ENCODE measurements at regions not wholly inside any gene's neighbourhood (a gene's known extent, or its start where the extent isn't known, plus 50 kb on each side); places are given as distances from the start of the nearest gene placed in this dataset.

DNA sequence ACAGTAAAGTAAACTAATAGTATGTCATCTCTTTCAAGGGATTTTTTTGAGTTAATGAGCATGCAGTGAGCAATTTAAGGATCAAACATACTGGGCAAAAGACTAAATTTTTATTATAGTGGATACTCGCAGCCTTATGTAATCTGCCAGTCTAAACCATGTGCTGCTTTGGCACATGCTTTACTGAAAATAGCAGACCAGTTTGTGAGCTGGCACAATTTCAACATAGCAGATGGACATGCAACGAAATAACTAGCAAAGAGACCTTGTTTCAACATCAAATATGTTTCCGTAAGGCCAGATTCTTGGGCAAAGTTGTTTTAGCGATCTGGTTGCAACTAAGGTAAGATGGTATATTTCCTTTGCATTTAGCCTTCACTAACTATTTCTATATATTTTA lies 807.3 kb downstream of the NR4A2 start:
- DNase-seq (no peak), ATAC-seq (no peak)
- H3K36me3 ChIP-seq = no peaks in the 10 kb centered on the region
- TF ChIP-seq, protein P1, sequence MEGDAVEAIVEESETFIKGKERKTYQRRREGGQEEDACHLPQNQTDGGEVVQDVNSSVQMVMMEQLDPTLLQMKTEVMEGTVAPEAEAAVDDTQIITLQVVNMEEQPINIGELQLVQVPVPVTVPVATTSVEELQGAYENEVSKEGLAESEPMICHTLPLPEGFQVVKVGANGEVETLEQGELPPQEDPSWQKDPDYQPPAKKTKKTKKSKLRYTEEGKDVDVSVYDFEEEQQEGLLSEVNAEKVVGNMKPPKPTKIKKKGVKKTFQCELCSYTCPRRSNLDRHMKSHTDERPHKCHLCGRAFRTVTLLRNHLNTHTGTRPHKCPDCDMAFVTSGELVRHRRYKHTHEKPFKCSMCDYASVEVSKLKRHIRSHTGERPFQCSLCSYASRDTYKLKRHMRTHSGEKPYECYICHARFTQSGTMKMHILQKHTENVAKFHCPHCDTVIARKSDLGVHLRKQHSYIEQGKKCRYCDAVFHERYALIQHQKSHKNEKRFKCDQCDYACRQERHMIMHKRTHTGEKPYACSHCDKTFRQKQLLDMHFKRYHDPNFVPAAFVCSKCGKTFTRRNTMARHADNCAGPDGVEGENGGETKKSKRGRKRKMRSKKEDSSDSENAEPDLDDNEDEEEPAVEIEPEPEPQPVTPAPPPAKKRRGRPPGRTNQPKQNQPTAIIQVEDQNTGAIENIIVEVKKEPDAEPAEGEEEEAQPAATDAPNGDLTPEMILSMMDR (IDR thresholded peaks at IDR 0.05) = no peak
- no peaks in the 10 kb centered on the region for H3K27me3 ChIP-seq
- no peak overlapping the region for H3K27ac ChIP-seq
- H3K9me3 ChIP-seq = no peaks in the 10 kb centered on the region
- H3K4me1 ChIP-seq = no peaks in the 10 kb centered on the region
- intact Hi-C loops (cut with DNase I) = no loop called here
- no peak overlapping the region for H3K4me3 ChIP-seq

DNA sequence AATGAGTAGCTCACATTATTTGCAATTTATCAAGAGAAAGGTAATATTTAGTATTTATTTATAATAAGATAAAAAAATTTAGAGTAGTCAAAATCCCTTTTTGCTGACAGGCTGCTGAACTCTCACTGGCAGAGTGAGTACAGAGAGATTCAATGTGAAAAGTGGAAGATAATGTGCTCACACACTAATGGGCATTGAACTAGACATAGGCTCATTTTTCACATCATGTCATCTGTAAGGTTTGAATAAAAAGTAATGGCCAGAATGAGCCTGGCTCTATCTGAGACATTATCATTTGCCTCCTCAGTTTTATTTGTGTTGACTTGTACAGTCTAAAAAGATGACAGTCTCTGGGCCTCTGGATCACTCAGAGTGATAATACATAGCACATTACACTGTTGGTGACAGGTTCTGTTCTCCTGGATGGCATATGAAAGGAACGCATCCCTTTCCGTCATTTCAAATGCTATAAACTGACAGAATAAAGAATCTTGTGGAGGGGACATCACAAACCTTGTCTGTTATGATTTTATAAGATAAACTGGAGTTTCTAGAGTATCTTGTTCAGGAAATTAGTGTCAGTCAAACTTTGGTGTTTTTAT lies 812.9 kb downstream of the NR4A2 start:
- Histone ChIP-seq H3K27me3 (no peaks in the 10 kb centered on the region), H3K4me3 (no peak overlapping the region), H3K4me1 (no peaks in the 10 kb centered on the region), H3K9me3 (no peaks in the 10 kb centered on the region), H3K27ac (no peak overlapping the region), H3K36me3 (no peaks in the 10 kb centered on the region)
- no peak for ATAC-seq
- intact Hi-C loops (cut with DNase I) = no loop called here
- no peak for DNase-seq
- TF ChIP-seq, protein P1 (IDR thresholded peaks at IDR 0.05) = no peak

DNA sequence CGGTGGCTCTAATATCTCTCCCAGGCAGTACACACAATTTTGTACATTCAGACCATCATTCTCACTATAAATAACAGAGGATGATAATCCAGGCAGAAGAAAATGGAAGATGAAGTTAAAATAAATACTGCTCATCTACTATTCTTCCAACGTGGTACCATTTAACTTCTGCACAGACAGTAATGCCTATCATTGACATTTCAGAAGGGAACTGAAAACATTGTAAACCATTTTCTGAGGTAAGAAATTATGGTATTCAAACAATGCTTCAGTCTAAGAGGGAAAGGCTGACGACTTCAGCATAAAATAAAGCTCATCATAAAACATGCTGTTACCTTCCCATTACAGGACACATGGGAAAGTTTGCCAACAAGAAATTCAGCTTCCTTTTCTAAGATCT lies 814.4 kb downstream of the NR4A2 start:
- ATAC-seq (no peak), DNase-seq (no peak)
- H3K27me3 ChIP-seq = no peaks in the 10 kb centered on the region
- H3K9me3 ChIP-seq = no peaks in the 10 kb centered on the region
- TF ChIP-seq, protein P1 (IDR thresholded peaks at IDR 0.05) = no peak
- no peak overlapping the region for H3K27ac ChIP-seq
- H3K4me3 ChIP-seq = no peak overlapping the region
- H3K4me1 ChIP-seq = no peaks in the 10 kb centered on the region
- intact Hi-C loops (cut with DNase I) = no loop called here
- no peaks in the 10 kb centered on the region for H3K36me3 ChIP-seq

DNA sequence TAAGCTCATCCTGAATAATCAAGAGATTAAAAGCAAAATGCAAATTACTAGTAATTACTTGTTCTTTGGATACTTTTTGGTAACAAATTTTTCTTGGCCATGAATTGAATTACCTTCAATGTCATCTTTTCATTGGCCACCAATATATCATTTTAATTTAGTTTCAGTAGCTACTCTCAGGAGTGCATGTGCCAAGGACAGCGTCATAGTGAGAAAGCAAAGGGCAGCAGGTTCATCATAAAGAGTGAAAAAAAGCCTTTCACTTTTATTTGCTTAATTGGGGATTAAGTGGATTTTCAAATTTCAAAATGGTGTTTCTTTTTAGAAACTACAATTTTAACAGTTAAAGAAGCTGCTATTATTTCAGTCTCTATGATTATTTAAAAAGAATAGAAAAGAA lies 815.2 kb downstream of the NR4A2 start:
- TF ChIP-seq, protein P1 (IDR thresholded peaks at IDR 0.05) = no peak
- intact Hi-C loops (cut with DNase I) = no loop called here
- H3K36me3 ChIP-seq = no peaks in the 10 kb centered on the region
- no peaks in the 10 kb centered on the region for H3K4me1 ChIP-seq
- DNase-seq (no peak), ATAC-seq (no peak)
- H3K9me3 ChIP-seq = no peaks in the 10 kb centered on the region
- no peak overlapping the region for H3K4me3 ChIP-seq
- no peak overlapping the region for H3K27ac ChIP-seq
- H3K27me3 ChIP-seq = no peaks in the 10 kb centered on the region

DNA sequence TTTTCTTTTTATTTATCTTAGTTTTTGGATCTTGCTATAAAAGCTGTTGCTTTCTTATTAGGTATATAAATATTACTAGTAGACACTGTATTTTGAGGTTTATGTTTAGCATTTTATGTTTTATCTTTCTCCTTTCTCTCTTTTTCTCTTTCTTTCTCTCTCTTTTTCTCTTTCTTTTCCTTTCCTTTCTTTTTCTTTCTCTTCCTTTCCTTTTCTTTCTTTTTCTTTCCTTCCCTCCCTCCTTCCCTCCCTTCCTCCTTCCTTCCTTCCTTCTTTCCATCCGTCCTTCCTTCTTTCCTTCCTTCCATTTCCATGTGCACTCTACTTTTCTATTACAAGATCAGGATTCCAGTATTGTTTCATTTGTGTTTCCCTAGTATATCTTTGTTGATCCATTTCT lies 814.8 kb downstream of the KCNJ3 start:
- Histone ChIP-seq H3K4me1 (no peaks in the 10 kb centered on the region), H3K4me3 (no peak overlapping the region), H3K9me3 (no peaks in the 10 kb centered on the region), H3K27ac (no peak overlapping the region), H3K27me3 (no peaks in the 10 kb centered on the region), H3K36me3 (no peaks in the 10 kb centered on the region)
- DNase-seq = no peak
- intact Hi-C loops (cut with DNase I) = no loop called here
- no peak for ATAC-seq
- TF ChIP-seq, protein P1 (IDR thresholded peaks at IDR 0.05) = no peak

DNA sequence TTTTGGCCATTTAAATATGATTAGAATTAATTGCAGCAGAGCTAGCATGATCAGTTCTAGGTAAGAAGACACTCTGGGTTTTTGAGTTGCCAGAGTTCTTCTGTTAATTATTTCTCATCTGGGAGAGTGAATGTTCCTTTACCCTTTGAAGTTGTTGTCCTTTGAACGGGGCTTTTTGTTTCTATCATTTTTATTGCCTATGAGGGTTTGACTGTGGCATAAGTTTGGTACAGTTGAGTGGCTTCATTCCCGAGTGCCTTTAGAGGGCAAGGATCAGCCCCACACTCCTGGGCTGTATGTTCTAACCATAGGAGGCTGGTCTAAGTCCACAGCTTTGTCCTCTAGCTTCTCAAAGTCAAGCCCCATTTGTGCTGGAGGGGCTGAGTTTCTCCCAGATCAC lies 804.3 kb downstream of the KCNJ3 start:
- H3K36me3 ChIP-seq = no peaks in the 10 kb centered on the region
- H3K9me3 ChIP-seq = no peaks in the 10 kb centered on the region
- intact Hi-C loops (cut with DNase I) = no loop called here
- H3K4me1 ChIP-seq = no peaks in the 10 kb centered on the region
- no peaks in the 10 kb centered on the region for H3K27me3 ChIP-seq
- TF ChIP-seq, protein P1 (IDR thresholded peaks at IDR 0.05) = no peak
- ATAC-seq = no peak
- no peak overlapping the region for H3K4me3 ChIP-seq
- no peak overlapping the region for H3K27ac ChIP-seq
- no peak for DNase-seq

All from upper lobe of right lung (tissue), 1 donor.